HCT116 (cell line): ENCODE measurements at regions not wholly inside any gene's neighbourhood (a gene's known extent, or its start where the extent isn't known, plus 50 kb on each side); places are given as distances from the start of the nearest gene placed in this dataset.

Source experiments
- ATAC-seq: fragments of 200-7000 bp; cut with Tn5 transposase; 2 replicates; pipeline ENCODE4 v1.9.1; 2020; ENCODE audit warnings: mild to moderate bottlenecking, moderate library complexity
- BruUV-seq: library from RNA; stranded (reverse); fragments of 400-500 nt; replicated peaks from 2 replicates; lab custom pipeline; 2021; lab: Mats Ljungman, UMichigan
- CTCF ChIA-PET: fragments of 300-600 bp; sonication (Branson Sonifier 250); formaldehyde crosslinking; loops from one replicate; lab custom pipeline; 2021; ENCODE audit warnings: antibody characterized with exemption; lab: Charles Lee
- POLR2A ChIA-PET: fragments of 300-600, 350-600 bp; sonication (Branson Sonifier 250); formaldehyde crosslinking; loops from one replicate; lab custom pipeline; 2021; ENCODE audit warnings: antibody characterized with exemption; lab: Charles Lee
- RAD21 ChIA-PET, 2 experiments: fragments of 300-600 bp; sonication (Branson Sonifier 250); formaldehyde crosslinking; loops; one replicate each; lab custom pipeline; 2023; ENCODE audit warnings: low total read pairs in 2 of 2; ENCODE audit not compliant: uncharacterized antibody in 2 of 2, unreplicated experiment in 2 of 2, low non-redundant PET in 1 of 2; lab: Charles Lee
- DNase-seq: peaks from one replicate; pipeline ENCODE4 v3.0.0-alpha.2; 2010; ENCODE audit warnings: low read depth, low spot score
- H2AFZ ChIP-seq: fragments of 200-600 bp; shearing (Covaris generic), sonication (generic); 2 replicates; pipeline ENCODE4 v1.6.1; 2017; ENCODE audit warnings: low read depth, mixed run types, mixed read lengths, antibody characterized with exemption, low read length; ENCODE audit not compliant: poor library complexity, severe bottlenecking
- H3K27ac ChIP-seq: 2 replicates; pipeline ENCODE4 v1.5.1; 2012; ENCODE audit warnings: low read depth, low read length
- H3K27me3 ChIP-seq: fragments of 200-600 bp; sonication (generic); 2 replicates; pipeline ENCODE4 v1.6.1; 2016; ENCODE audit warnings: mixed run types, low read length, mixed read lengths; ENCODE audit not compliant: insufficient read depth
- H3K36me3 ChIP-seq, 2 experiments: fragments of 200-500 bp in 1 of 2; fragments of 200-600 bp in 1 of 2; sonication (Bioruptor generic) in 1 of 2; sonication (generic) in 1 of 2; 2 replicates each; pipeline versions ENCODE4 v1.5.1 to v1.6.1; 2014 to 2016; ENCODE audit warnings: low read length in 2 of 2, inconsistent platforms in 1 of 2, mixed read lengths in 1 of 2, mixed run types in 1 of 2; ENCODE audit not compliant: insufficient read depth in 2 of 2, control insufficient read depth in 1 of 2
- H3K4me1 ChIP-seq, 2 experiments: fragments of 200-600 bp in 1 of 2; sonication (generic) in 1 of 2; 2 replicates each; pipeline versions ENCODE4 v1.5.1 to v1.6.1; 2012 to 2017; ENCODE audit warnings: low read length in 2 of 2, inconsistent platforms in 1 of 2, mild to moderate bottlenecking in 1 of 2, mixed read lengths in 1 of 2, mixed run types in 1 of 2, moderate library complexity in 1 of 2; ENCODE audit not compliant: insufficient read depth in 2 of 2, control insufficient read depth in 1 of 2
- H3K4me2 ChIP-seq: fragments of 200-600 bp; sonication (generic); 2 replicates; pipeline ENCODE4 v1.6.1; 2017; ENCODE audit warnings: mixed run types, low read length, mixed read lengths
- H3K4me3 ChIP-seq, 2 experiments: fragments of 200-600 bp in 1 of 2; sonication (generic) in 1 of 2; replicated peaks in 1 of 2; 2 replicates each; pipeline ENCODE4 v1.5.1; 2011 to 2016; ENCODE audit warnings: low read length in 2 of 2, control low read depth in 1 of 2, low read depth in 1 of 2, mild to moderate bottlenecking in 1 of 2, mixed read lengths in 1 of 2, mixed run types in 1 of 2
- H3K79me2 ChIP-seq: fragments of 200-600 bp; sonication (generic); 2 replicates; pipeline ENCODE4 v1.6.1; 2017; ENCODE audit warnings: mild to moderate bottlenecking, mixed run types, low read length, moderate library complexity, mixed read lengths; ENCODE audit not compliant: insufficient read depth
- H3K9ac ChIP-seq: fragments of 200-600 bp; sonication (generic); 2 replicates; pipeline ENCODE4 v1.6.1; 2016; ENCODE audit warnings: low read length, mixed read lengths
- H3K9me2 ChIP-seq: fragments of 200-600 bp; sonication (generic), shearing (Covaris generic); 2 replicates; pipeline ENCODE4 v1.6.1; 2017; ENCODE audit warnings: mixed run types, mild to moderate bottlenecking, moderate library complexity; ENCODE audit not compliant: insufficient read depth
- H3K9me3 ChIP-seq, 2 experiments: fragments of 200-500 bp in 1 of 2; fragments of 200-600 bp in 1 of 2; sonication (Bioruptor generic) in 1 of 2; sonication (generic) in 1 of 2; 2 replicates each; pipeline ENCODE4 v1.6.1; 2014 to 2017; ENCODE audit warnings: low read length in 2 of 2, mixed read lengths in 2 of 2, inconsistent platforms in 1 of 2, low read depth in 1 of 2, mild to moderate bottlenecking in 1 of 2, mixed run types in 1 of 2, moderate library complexity in 1 of 2; ENCODE audit not compliant: control insufficient read depth in 1 of 2, insufficient read depth in 1 of 2
- H4K20me1 ChIP-seq: fragments of 200-600 bp; sonication (generic), shearing (Covaris generic); 2 replicates; pipeline ENCODE4 v1.6.1; 2017; ENCODE audit warnings: mixed run types, mild to moderate bottlenecking, moderate library complexity; ENCODE audit not compliant: insufficient read depth
- ATF3 ChIP-seq: IDR thresholded peaks from 2 replicates; pipeline ENCODE4 v1.6.1; 2012
- CBX3 ChIP-seq: IDR thresholded peaks from 2 replicates; pipeline ENCODE4 v1.6.1; 2012; ENCODE audit warnings: low read depth
- CEBPB ChIP-seq: IDR thresholded peaks from 2 replicates; pipeline ENCODE4 v1.6.1; 2012; ENCODE audit warnings: low read depth
- CTCF ChIP-seq, 3 experiments: fragments of 200-600 bp in 1 of 3; sonication (generic) in 1 of 3; IDR thresholded peaks in 2 of 3; conservative IDR thresholded peaks in 1 of 3; 2 replicates each; pipeline ENCODE4 v1.5.1; 2012 to 2017; ENCODE audit warnings: low read depth in 2 of 3, low read length in 2 of 3, antibody characterized with exemption in 1 of 3, borderline replicate concordance in 1 of 3, control low read depth in 1 of 3, mild to moderate bottlenecking in 1 of 3, mixed read lengths in 1 of 3, mixed run types in 1 of 3, moderate library complexity in 1 of 3; ENCODE audit not compliant: insufficient read depth in 1 of 3
- ELF1 ChIP-seq: IDR thresholded peaks from 2 replicates; pipeline ENCODE4 v1.6.1; 2012; ENCODE audit warnings: low read depth, borderline replicate concordance
- EZH2phosphoT487 ChIP-seq: fragments of 200-600 bp; IDR thresholded peaks from 2 replicates; pipeline ENCODE4 v1.6.1; 2018; ENCODE audit warnings: antibody characterized with exemption, borderline replicate concordance
- POLR2A ChIP-seq: IDR thresholded peaks from 2 replicates; pipeline ENCODE4 v1.7.0; 2011; ENCODE audit warnings: borderline replicate concordance; ENCODE audit not compliant: insufficient read depth, insufficient read length; ENCODE audit errors: extremely low read depth
- POLR2AphosphoS5 ChIP-seq: IDR thresholded peaks from 2 replicates; pipeline ENCODE4 v1.6.1; 2011; ENCODE audit warnings: mild to moderate bottlenecking, low read depth, low read length, moderate library complexity
- RAD21 ChIP-seq: IDR thresholded peaks from 2 replicates; pipeline ENCODE4 v1.6.1; 2012; ENCODE audit warnings: low read depth, mild to moderate bottlenecking
- SIN3A ChIP-seq: IDR thresholded peaks from 2 replicates; pipeline ENCODE4 v1.6.1; 2012; ENCODE audit warnings: low read depth
- SRF ChIP-seq: IDR thresholded peaks from 2 replicates; pipeline ENCODE4 v1.6.1; 2012; ENCODE audit warnings: low read depth
- TCF7L2 ChIP-seq: IDR thresholded peaks from 2 replicates; pipeline ENCODE4 v1.7.0; 2011; ENCODE audit warnings: borderline replicate concordance, inconsistent platforms; ENCODE audit not compliant: insufficient read depth, insufficient read length; ENCODE audit errors: extremely low read depth
- YY1 ChIP-seq: IDR thresholded peaks from 2 replicates; pipeline ENCODE4 v1.6.1; 2011; ENCODE audit warnings: low read length, low read depth, moderate library complexity, mild to moderate bottlenecking; ENCODE audit not compliant: insufficient replicate concordance; ENCODE audit errors: extremely low read depth
- ZFX ChIP-seq: fragments of 450-650 bp; IDR thresholded peaks from 2 replicates; pipeline ENCODE4 v1.6.1; 2017
- ZNF274 ChIP-seq: fragments of 200-500 bp; sonication (Bioruptor generic); IDR thresholded peaks from 2 replicates; pipeline ENCODE4 v1.6.1; 2014; ENCODE audit warnings: mild to moderate bottlenecking, low read depth, low read length, inconsistent platforms
- intact Hi-C: fragments of 100-400 bp; cut with micrococcal nuclease; formaldehyde crosslinking; loops from 2 replicates; pipeline ENCODE4 v1.10.0; 2022
- TF ChIP-seq, protein P1 (sequence below): IDR thresholded peaks from 2 replicates; pipeline ENCODE4 v1.6.1; 2012

DNA sequence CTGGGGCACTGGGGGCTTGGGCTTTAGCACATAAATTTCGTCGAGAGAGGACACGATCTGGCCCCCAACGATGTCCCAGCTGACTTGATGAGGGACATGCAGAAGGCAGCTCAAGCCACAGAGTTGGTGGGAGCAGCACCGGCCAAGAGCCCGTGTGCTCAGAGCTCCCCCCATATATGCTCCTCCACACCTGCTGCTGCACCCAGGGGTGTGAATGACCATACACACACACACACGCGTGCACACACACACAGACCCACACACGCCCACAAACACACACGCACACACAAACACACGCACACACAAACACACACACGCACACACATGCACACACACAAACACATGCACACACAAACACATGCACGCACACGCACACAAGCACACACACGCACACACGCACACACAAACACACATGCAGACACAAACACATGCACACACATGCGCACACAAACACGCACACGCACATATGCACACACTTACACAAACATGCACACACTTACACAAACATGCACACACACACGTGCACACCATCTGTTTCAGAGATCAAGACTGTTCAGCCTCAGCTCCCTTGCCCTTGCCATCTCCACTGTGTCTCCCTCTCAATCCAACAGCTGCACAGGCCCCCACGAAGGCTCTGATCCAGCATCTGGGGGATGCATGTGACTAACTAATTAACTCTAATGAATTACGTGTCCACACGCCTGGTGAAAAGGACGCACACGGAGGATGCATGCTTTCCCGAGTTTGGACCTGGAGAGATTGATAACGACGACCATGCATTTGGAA lies 85.6 kb upstream of the TNRC6C start:
- Histone ChIP-seq H3K79me2 (no peaks in the 10 kb centered on the region), H3K4me1 (peaks cover 4 to 18% of the 10 kb centered on the region in 2 experiments; a peak in 3 of 4 replicates), H3K9me3 (no peaks in the 10 kb centered on the region), H3K27me3 (no peaks in the 10 kb centered on the region), H3K4me3 (no peak overlapping the region), H3K9me2 (no peaks in the 10 kb centered on the region), H3K4me2 (no peak overlapping the region), H3K36me3 (no peaks in the 10 kb centered on the region), H4K20me1 (no peaks in the 10 kb centered on the region), H3K27ac (no peak overlapping the region), H3K9ac (no peak overlapping the region), H2AFZ (no peak overlapping the region)
- BruUV-seq: no TSS peak
- ATAC-seq (no peak), DNase-seq (no peak)
- ChIA-PET RAD21 (no interaction called here), POLR2A (no interaction called here), CTCF (no interaction called here)
- TF ChIP-seq SIN3A: no peak
- TF ChIP-seq, protein P1, sequence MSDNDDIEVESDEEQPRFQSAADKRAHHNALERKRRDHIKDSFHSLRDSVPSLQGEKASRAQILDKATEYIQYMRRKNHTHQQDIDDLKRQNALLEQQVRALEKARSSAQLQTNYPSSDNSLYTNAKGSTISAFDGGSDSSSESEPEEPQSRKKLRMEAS: no peak
- TF ChIP-seq ELF1: no peak
- no peak for TF ChIP-seq CEBPB
- TF ChIP-seq CBX3: no peak
- no peak for TF ChIP-seq TCF7L2
- intact Hi-C loops: no loop called here

- Histone ChIP-seq H3K4me1 (peaks cover 4 to 18% of the 10 kb centered on the region in 2 experiments; a peak in 3 of 4 replicates), H3K9me2 (no peaks in the 10 kb centered on the region), H2AFZ (no peak overlapping the region), H3K79me2 (no peaks in the 10 kb centered on the region), H3K9me3 (no peaks in the 10 kb centered on the region), H3K4me2 (no peak overlapping the region), H3K36me3 (no peaks in the 10 kb centered on the region), H3K4me3 (no peak overlapping the region), H3K27me3 (no peaks in the 10 kb centered on the region), H4K20me1 (no peaks in the 10 kb centered on the region), H3K9ac (no peak overlapping the region), H3K27ac (no peak overlapping the region)
- DNase-seq (no peak), ATAC-seq (no peak)
- POLR2A ChIA-PET: no interaction called here
- no TSS peak for BruUV-seq
- intact Hi-C loops: no loop called here
- RAD21 ChIA-PET: no interaction called here
- CTCF ChIA-PET: no interaction called here
- TF ChIP-seq, protein P1: no peak
- TF ChIP-seq ZNF274 (no peak), YY1 (no peak), RAD21 (no peak), ZFX (no peak), ATF3 (no peak), TCF7L2 (no peak), POLR2AphosphoS5 (no peak), SRF (no peak), EZH2phosphoT487 (no peak), CTCF (IDR thresholded peaks at IDR 0.05 in 2 of 3, conservative IDR thresholded peaks at IDR 0.05 in 1 of 3; ENCODE audit: borderline replicate concordance in 1 of 3, insufficient read depth in 1 of 3, low read depth in 2 of 3, low read length in 2 of 3) (no peak), POLR2A (no peak)
Measured at GRCh38 chr17:77873500-77874302, 84.8 kb upstream of the TNRC6C start.
